GM23248 (cell line): ENCODE measurements at regions not wholly inside any gene's neighbourhood (a gene's known extent, or its start where the extent isn't known, plus 50 kb on each side); places are given as distances from the start of the nearest gene placed in this dataset.
A peak's percentile ranks its signal among the peaks of the same experiment; 100 is the strongest.

ENCODE experiments used
- DNase-seq: peaks from one replicate; pipeline ENCODE4 v3.0.0-alpha.2; 2015
- H2AFZ ChIP-seq: fragments of 200-600 bp; sonication (generic); 2 replicates; pipeline ENCODE4 v1.6.1; 2016; ENCODE audit warnings: antibody characterized with exemption
- H3F3A ChIP-seq: fragments of 200-600 bp; sonication (generic); 2 replicates; pipeline ENCODE4 v1.6.1; 2016; ENCODE audit warnings: mild to moderate bottlenecking, antibody characterized with exemption, mixed run types; ENCODE audit not compliant: insufficient read depth
- H3K27ac ChIP-seq: fragments of 200-600 bp; sonication (generic); 2 replicates; pipeline ENCODE4 v1.5.1; 2016; ENCODE audit warnings: mild to moderate bottlenecking
- H3K27me3 ChIP-seq: fragments of 200-600 bp; sonication (generic); replicated peaks from 2 replicates; pipeline ENCODE4 v1.6.1; 2016; ENCODE audit warnings: mild to moderate bottlenecking; ENCODE audit not compliant: insufficient read depth
- H3K36me3 ChIP-seq: fragments of 200-600 bp; sonication (generic); 2 replicates; pipeline ENCODE4 v1.6.1; 2016; ENCODE audit warnings: low read depth, mild to moderate bottlenecking
- H3K4me1 ChIP-seq: fragments of 200-600 bp; sonication (generic); 2 replicates; pipeline ENCODE4 v1.6.1; 2016; ENCODE audit warnings: mild to moderate bottlenecking; ENCODE audit not compliant: insufficient read depth
- H3K4me2 ChIP-seq: fragments of 200-600 bp; sonication (generic); one replicate; pipeline ENCODE4 v1.6.1; 2016; ENCODE audit warnings: mild to moderate bottlenecking; ENCODE audit not compliant: unreplicated experiment
- H3K4me3 ChIP-seq: fragments of 200-600 bp; sonication (generic); 2 replicates; pipeline ENCODE4 v1.5.1; 2016; ENCODE audit warnings: mild to moderate bottlenecking
- H3K79me2 ChIP-seq: fragments of 200-600 bp; sonication (generic); 2 replicates; pipeline ENCODE4 v1.6.1; 2016; ENCODE audit warnings: mild to moderate bottlenecking; ENCODE audit not compliant: insufficient read depth
- H3K9ac ChIP-seq: fragments of 200-600 bp; sonication (generic); 2 replicates; pipeline ENCODE4 v1.6.1; 2016; ENCODE audit warnings: mild to moderate bottlenecking
- H3K9me2 ChIP-seq: fragments of 200-600 bp; sonication (generic); 2 replicates; pipeline ENCODE4 v1.6.1; 2016; ENCODE audit warnings: mixed run types, mild to moderate bottlenecking, moderate library complexity; ENCODE audit not compliant: insufficient read depth
- H3K9me3 ChIP-seq: fragments of 200-600 bp; sonication (generic); one replicate; pipeline ENCODE4 v1.6.1; 2017; ENCODE audit warnings: low read depth
- H4K20me1 ChIP-seq: fragments of 200-600 bp; sonication (generic); 2 replicates; pipeline ENCODE4 v1.6.0; 2016; ENCODE audit not compliant: insufficient read depth
- EZH2 ChIP-seq: fragments of 200-600 bp; sonication (generic); IDR thresholded peaks from 2 replicates; pipeline ENCODE4 v1.6.1; 2018; ENCODE audit warnings: antibody characterized with exemption, mild to moderate bottlenecking; ENCODE audit not compliant: insufficient read depth, poor library complexity, severe bottlenecking
- EZH2phosphoT487 ChIP-seq: fragments of 200-600 bp; sonication (generic); IDR thresholded peaks from 2 replicates; pipeline ENCODE4 v1.6.1; 2018; ENCODE audit warnings: antibody characterized with exemption, moderate library complexity, mild to moderate bottlenecking, low read depth; ENCODE audit not compliant: insufficient read depth
- WGBS, 2 experiments: methylation state at CpG; one replicate each; pipeline ENCODE4 v1.1.6; 2015 to 2017; ENCODE audit warnings: low lambda C conversion rate in 2 of 2, low coverage in 1 of 2; ENCODE audit errors: missing lambda C conversion rate in 2 of 2; 5-methylcytosine and 5-hydroxymethylcytosine counted together
- in situ Hi-C: fragments of 300-500 bp; cut with MboI; formaldehyde crosslinking; loops from 2 replicates; pipeline ENCODE4 v1.15.0; 2020

- Histone ChIP-seq H3K9me2 (no peaks in the 10 kb centered on the region), H3K27me3 (no peaks in the 10 kb centered on the region), H3K79me2 (no peaks in the 10 kb centered on the region), H3K4me2 (no peak overlapping the region), H3F3A (no peaks in the 10 kb centered on the region), H3K4me3 (no peak overlapping the region), H3K9ac (no peak overlapping the region), H4K20me1 (no peaks in the 10 kb centered on the region), H3K36me3 (no peaks in the 10 kb centered on the region), H3K9me3 (no peaks in the 10 kb centered on the region), H3K27ac (no peak overlapping the region), H2AFZ (no peak overlapping the region), H3K4me1 (peaks cover 5% of the 10 kb centered on the region; the same call in 1 of the 2 replicates)
- in situ Hi-C loops: no loop called here
- WGBS, 2 experiments: 94 to 95% methylated on average over 6 of the region's 6 CpGs
- DNase-seq: peak; percentile 16
- TF ChIP-seq EZH2 (no peak), EZH2phosphoT487 (no peak)
Observed at GRCh38 chr1:234871710-234872271, 256.8 kb downstream of the TOMM20 start.

- no peak for DNase-seq
- H3K4me2 ChIP-seq: no peak overlapping the region
Observed at GRCh38 chr1:234871039-234871709, 257.5 kb downstream of the TOMM20 start.

GRCh38 chr1:234870020-234870981 lies 258.3 kb downstream of the TOMM20 start:
- no peaks in the 10 kb centered on the region for H3F3A ChIP-seq
- H3K4me2 ChIP-seq: no peak overlapping the region
- H3K79me2 ChIP-seq: no peaks in the 10 kb centered on the region
- in situ Hi-C loops: no loop called here
- no peaks in the 10 kb centered on the region for H4K20me1 ChIP-seq
- H3K4me1 ChIP-seq: peaks cover 11% of the 10 kb centered on the region; the same call in 1 of the 2 replicates
- no peaks in the 10 kb centered on the region for H3K36me3 ChIP-seq
- no peaks in the 10 kb centered on the region for H3K27me3 ChIP-seq
- no peak overlapping the region for H3K27ac ChIP-seq
- H2AFZ ChIP-seq: no peak overlapping the region
- TF ChIP-seq EZH2: no peak
- TF ChIP-seq EZH2phosphoT487: no peak
- no peak for DNase-seq
- no peak overlapping the region for H3K4me3 ChIP-seq
- WGBS, 2 experiments: 87 to 94% methylated on average over 10 to 11 of the region's 11 CpGs
- H3K9me2 ChIP-seq: no peaks in the 10 kb centered on the region
- no peaks in the 10 kb centered on the region for H3K9me3 ChIP-seq
- H3K9ac ChIP-seq: no peak overlapping the region

More at GRCh38 chr1:234871039-234871709, 257.5 kb downstream of the TOMM20 start:
- TF ChIP-seq EZH2: no peak
- TF ChIP-seq EZH2phosphoT487: no peak
- no peaks in the 10 kb centered on the region for H3K79me2 ChIP-seq
- 85% methylated on average over 10 of the region's 10 CpGs for WGBS, 2 experiments
- no peaks in the 10 kb centered on the region for H3K27me3 ChIP-seq
- H3K4me3 ChIP-seq: no peak overlapping the region
- H3K4me1 ChIP-seq: peaks cover 8% of the 10 kb centered on the region; the same call in 1 of the 2 replicates
- no peaks in the 10 kb centered on the region for H4K20me1 ChIP-seq
- H3K36me3 ChIP-seq: no peaks in the 10 kb centered on the region
- H3K9ac ChIP-seq: no peak overlapping the region
- in situ Hi-C loops: no loop called here
- no peak overlapping the region for H3K27ac ChIP-seq
- no peaks in the 10 kb centered on the region for H3K9me3 ChIP-seq
- H3K9me2 ChIP-seq: no peaks in the 10 kb centered on the region
- H2AFZ ChIP-seq: no peak overlapping the region
- no peaks in the 10 kb centered on the region for H3F3A ChIP-seq

- no peak for TF ChIP-seq EZH2phosphoT487
- no peak for TF ChIP-seq EZH2
- H3K27ac ChIP-seq: no peak overlapping the region
- H3K27me3 ChIP-seq: no peaks in the 10 kb centered on the region
- no peak overlapping the region for H3K4me3 ChIP-seq
- DNase-seq: no peak
- peaks cover 11% of the 10 kb centered on the region; the same call in 1 of the 2 replicates for H3K4me1 ChIP-seq
- no peak overlapping the region for H3K4me2 ChIP-seq
- in situ Hi-C loops: no loop called here
- no peaks in the 10 kb centered on the region for H3K9me2 ChIP-seq
- H3F3A ChIP-seq: no peaks in the 10 kb centered on the region
- no peaks in the 10 kb centered on the region for H3K79me2 ChIP-seq
- no peak overlapping the region for H2AFZ ChIP-seq
- no peaks in the 10 kb centered on the region for H4K20me1 ChIP-seq
- no peak overlapping the region for H3K9ac ChIP-seq
- H3K36me3 ChIP-seq: no peaks in the 10 kb centered on the region
- whole genome bisulfite sequencing, 2 experiments: 87 to 88% methylated on average over 16 of the region's 16 CpGs
- H3K9me3 ChIP-seq: no peaks in the 10 kb centered on the region
Observed at GRCh38 chr1:234869182-234870019, 259.2 kb downstream of the TOMM20 start.
